ENCODE measurements at regions not wholly inside any gene's neighbourhood (a gene's known extent, or its start where the extent isn't known, plus 50 kb on each side); places are given as distances from the start of the nearest gene placed in this dataset.

- H3K36me3 ChIP-seq (ENCODE audit: insufficient read depth, low read length): no peaks in the 10 kb centered on the region
- Mint-ChIP-seq H3K36me3 (ENCODE audit: low read depth) (no peaks in the 10 kb centered on the region), H3K4me3 (no peak overlapping the region), H3K27ac (no peak overlapping the region), H3K9me3 (peaks cover 2% of the 10 kb centered on the region), H3K4me1 (ENCODE audit: low read depth) (no peaks in the 10 kb centered on the region), H3K27me3 (no peaks in the 10 kb centered on the region)
- H3K4me1 ChIP-seq (ENCODE audit: insufficient read depth, low read length): no peaks in the 10 kb centered on the region
- TF ChIP-seq CTCF (IDR thresholded peaks at IDR 0.05): no peak
- intact Hi-C loops (cut with DNase I, micrococcal nuclease): no loop called here
- no peaks in the 10 kb centered on the region for H3K27me3 ChIP-seq (ENCODE audit: control insufficient read depth in 1 of 2, insufficient read depth in 2 of 2, low read length in 2 of 2)
- no peaks in the 10 kb centered on the region for H3K9me3 ChIP-seq (ENCODE audit: control insufficient read depth in 1 of 2, insufficient read depth in 1 of 2, low read length in 2 of 2)
- no peak for ATAC-seq (ENCODE audit: poor library complexity)
- no peak for DNase-seq
- no peak overlapping the region for H3K4me3 ChIP-seq (ENCODE audit: low read length)
- H3K27ac ChIP-seq (ENCODE audit: low read depth in 1 of 2, low read length in 2 of 2): no peak overlapping the region
- ChIA-PET POLR2A (no interaction called here), CTCF (no interaction called here)
Observed at GRCh38 chrX:148185631-148186030, 204.5 kb downstream of the FMR1NB start.

GRCh38 chrX:148192547-148192946 is 211.4 kb downstream of the FMR1NB start:
- no peak overlapping the region for H3K27ac ChIP-seq (ENCODE audit: low read depth in 1 of 2, low read length in 2 of 2)
- H3K27ac Mint-ChIP-seq: no peak overlapping the region
- no peaks in the 10 kb centered on the region for H3K4me1 Mint-ChIP-seq (ENCODE audit: low read depth)
- no peaks in the 10 kb centered on the region for H3K36me3 ChIP-seq (ENCODE audit: insufficient read depth, low read length)
- DNase-seq: no peak
- H3K4me3 Mint-ChIP-seq: no peak overlapping the region
- H3K4me1 ChIP-seq (ENCODE audit: insufficient read depth, low read length): no peaks in the 10 kb centered on the region
- no peaks in the 10 kb centered on the region for H3K36me3 Mint-ChIP-seq (ENCODE audit: low read depth)
- ATAC-seq (ENCODE audit: poor library complexity): no peak
- no peak overlapping the region for H3K4me3 ChIP-seq (ENCODE audit: low read length)
- no peaks in the 10 kb centered on the region for H3K27me3 ChIP-seq (ENCODE audit: control insufficient read depth in 1 of 2, insufficient read depth in 2 of 2, low read length in 2 of 2)
- H3K9me3 Mint-ChIP-seq: peaks cover 2% of the 10 kb centered on the region
- H3K9me3 ChIP-seq (ENCODE audit: control insufficient read depth in 1 of 2, insufficient read depth in 1 of 2, low read length in 2 of 2): no peaks in the 10 kb centered on the region
- H3K27me3 Mint-ChIP-seq: no peaks in the 10 kb centered on the region
- ChIA-PET POLR2A (no interaction called here), CTCF (no interaction called here)
- no peak for TF ChIP-seq CTCF (IDR thresholded peaks at IDR 0.05)
- intact Hi-C loops (cut with DNase I, micrococcal nuclease): no loop called here

GRCh38 chrX:148193759-148194158 is 212.6 kb downstream of the FMR1NB start:
- DNase-seq: no peak
- CTCF ChIA-PET: no interaction called here

More at GRCh38 chrX:148193759-148194158, 212.6 kb downstream of the FMR1NB start:
- Histone ChIP-seq H3K4me3 (ENCODE audit: low read length) (no peak overlapping the region), H3K9me3 (ENCODE audit: control insufficient read depth in 1 of 2, insufficient read depth in 1 of 2, low read length in 2 of 2) (no peaks in the 10 kb centered on the region), H3K27me3 (ENCODE audit: control insufficient read depth in 1 of 2, insufficient read depth in 2 of 2, low read length in 2 of 2) (no peaks in the 10 kb centered on the region), H3K4me1 (ENCODE audit: insufficient read depth, low read length) (no peaks in the 10 kb centered on the region), H3K36me3 (ENCODE audit: insufficient read depth, low read length) (no peaks in the 10 kb centered on the region), H3K27ac (ENCODE audit: low read depth in 1 of 2, low read length in 2 of 2) (no peak overlapping the region)
- Mint-ChIP-seq H3K4me1 (ENCODE audit: low read depth) (no peaks in the 10 kb centered on the region), H3K4me3 (no peak overlapping the region), H3K36me3 (ENCODE audit: low read depth) (no peaks in the 10 kb centered on the region), H3K9me3 (no peaks in the 10 kb centered on the region), H3K27me3 (no peaks in the 10 kb centered on the region), H3K27ac (no peak overlapping the region)
- intact Hi-C loops (cut with DNase I, micrococcal nuclease): no loop called here
- TF ChIP-seq CTCF (IDR thresholded peaks at IDR 0.05): no peak
- POLR2A ChIA-PET: no interaction called here
- no peak for ATAC-seq (ENCODE audit: poor library complexity)
